ENCODE measurements at regions not wholly inside any gene's neighbourhood (a gene's known extent, or its start where the extent isn't known, plus 50 kb on each side); places are given as distances from the start of the nearest gene placed in this dataset.

DNA sequence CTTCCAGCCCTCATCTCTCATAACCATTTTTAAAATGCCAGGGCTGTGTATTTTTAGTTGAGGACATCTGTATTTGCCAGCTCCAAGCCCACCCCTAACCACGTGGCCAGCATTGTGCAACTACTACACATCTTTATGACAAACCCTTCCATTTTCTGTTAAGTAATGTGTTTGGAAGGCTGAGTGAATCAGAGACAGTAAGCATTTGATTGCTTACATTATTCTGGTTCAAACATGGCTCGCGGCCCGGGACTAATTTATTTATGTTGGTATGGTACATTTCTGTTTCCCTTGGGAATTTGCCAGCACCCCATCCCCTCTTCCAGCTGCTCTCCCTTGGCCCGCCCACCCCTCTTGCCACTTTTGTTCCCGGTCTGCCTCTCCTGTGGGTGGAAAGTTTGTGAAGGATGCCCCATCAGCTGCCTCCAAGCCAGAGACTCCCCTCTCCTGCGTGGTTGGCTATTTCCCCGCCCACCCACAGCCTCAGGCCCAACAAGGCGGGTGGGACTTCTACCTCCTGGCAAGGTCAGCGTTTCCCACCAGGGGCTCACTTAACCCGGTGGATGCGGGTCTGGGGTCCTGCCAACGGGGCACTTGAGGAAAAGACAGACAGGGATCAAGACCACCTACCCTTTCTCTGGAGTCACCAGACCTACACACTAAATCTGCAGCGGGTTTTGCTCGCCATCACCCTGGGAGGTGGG is 162.2 kb downstream of the HSD17B3 start:
- no peaks in the 10 kb centered on the region for H3K36me3 ChIP-seq (ENCODE audit: control insufficient read depth, low read depth, low read length)
- no peaks in the 10 kb centered on the region for H3K27me3 ChIP-seq (ENCODE audit: control insufficient read depth, insufficient read depth, low read length)
- no peak overlapping the region for H3K4me3 ChIP-seq (ENCODE audit: low read length)
- H3K9me3 ChIP-seq (ENCODE audit: control insufficient read depth, low read depth, low read length), result no peaks in the 10 kb centered on the region
- no peak overlapping the region for H3K9ac ChIP-seq (ENCODE audit: low read length)
- H3K27ac ChIP-seq (ENCODE audit: low read length), result no peak overlapping the region
- H3K4me1 ChIP-seq (ENCODE audit: control insufficient read depth, low read depth, low read length), result peaks cover 18% of the 10 kb centered on the region

DNA sequence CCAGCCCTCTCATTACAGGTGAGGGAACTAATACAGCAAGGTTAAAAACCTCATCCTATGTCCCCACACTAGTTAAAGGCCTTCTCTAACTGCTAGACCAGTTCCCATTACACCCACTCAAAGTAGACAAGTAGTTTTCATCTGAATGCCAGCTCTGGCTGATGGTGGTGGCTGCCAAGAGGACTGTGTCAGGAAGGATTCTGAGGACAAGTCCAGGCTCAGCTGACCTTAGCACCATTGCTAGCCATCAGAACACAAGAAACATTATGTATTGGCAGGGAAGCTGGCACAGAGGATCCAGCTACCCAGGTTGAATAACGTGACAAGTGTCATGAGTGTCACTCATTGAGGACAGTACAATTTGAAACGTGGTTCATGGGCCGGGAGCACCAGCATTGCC is 163.4 kb downstream of the HSD17B3 start:
- H3K4me1 ChIP-seq (ENCODE audit: control insufficient read depth, low read depth, low read length), result peaks cover 18% of the 10 kb centered on the region
- no peak overlapping the region for H3K9ac ChIP-seq (ENCODE audit: low read length)
- H3K9me3 ChIP-seq (ENCODE audit: control insufficient read depth, low read depth, low read length), result no peaks in the 10 kb centered on the region
- no peaks in the 10 kb centered on the region for H3K27me3 ChIP-seq (ENCODE audit: control insufficient read depth, insufficient read depth, low read length)
- no peak overlapping the region for H3K27ac ChIP-seq (ENCODE audit: low read length)
- H3K36me3 ChIP-seq (ENCODE audit: control insufficient read depth, low read depth, low read length), result no peaks in the 10 kb centered on the region
- no peak overlapping the region for H3K4me3 ChIP-seq (ENCODE audit: low read length)

DNA sequence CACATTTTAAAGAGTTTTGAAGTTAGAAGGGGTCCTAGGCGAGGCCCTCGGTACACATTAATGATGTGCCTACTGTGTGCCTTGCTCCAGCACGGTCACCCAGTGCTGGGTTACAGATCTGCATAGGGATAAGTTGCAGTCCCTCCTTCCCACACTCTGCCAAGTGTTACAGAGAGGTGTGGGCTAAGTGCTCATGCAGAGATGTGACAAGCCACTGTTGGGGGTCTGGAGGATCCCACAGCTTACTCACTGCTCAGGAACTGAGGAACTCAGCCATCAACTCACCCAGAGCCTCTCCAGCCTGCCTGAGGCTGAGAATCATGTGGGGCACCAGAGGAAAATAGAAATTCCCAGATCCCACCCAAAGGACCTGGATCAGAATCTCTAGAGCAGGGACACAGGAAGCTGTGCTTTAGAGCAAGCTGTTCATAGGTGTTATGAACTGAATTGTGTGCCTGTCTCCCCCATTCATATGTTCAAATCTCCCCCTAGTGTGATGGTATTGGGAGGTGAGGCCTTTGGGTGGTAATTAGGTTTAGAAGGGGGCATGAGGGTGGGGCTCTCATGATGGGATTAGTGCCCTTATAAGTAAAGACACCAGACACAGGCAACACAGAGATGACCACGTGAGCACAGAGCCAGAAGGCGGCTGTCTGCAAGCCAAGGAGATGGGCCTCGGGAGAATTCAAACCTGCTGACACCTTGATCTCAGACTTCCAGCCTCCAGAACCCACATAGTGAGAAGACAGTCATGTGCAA is 164.1 kb downstream of the HSD17B3 start:
- Histone ChIP-seq H3K27ac (ENCODE audit: low read length) (no peak overlapping the region), H3K9me3 (ENCODE audit: control insufficient read depth, low read depth, low read length) (no peaks in the 10 kb centered on the region), H3K27me3 (ENCODE audit: control insufficient read depth, insufficient read depth, low read length) (no peaks in the 10 kb centered on the region), H3K4me3 (ENCODE audit: low read length) (no peak overlapping the region), H3K9ac (ENCODE audit: low read length) (no peak overlapping the region), H3K36me3 (ENCODE audit: control insufficient read depth, low read depth, low read length) (no peaks in the 10 kb centered on the region), H3K4me1 (ENCODE audit: control insufficient read depth, low read depth, low read length) (peaks cover 18% of the 10 kb centered on the region)

DNA sequence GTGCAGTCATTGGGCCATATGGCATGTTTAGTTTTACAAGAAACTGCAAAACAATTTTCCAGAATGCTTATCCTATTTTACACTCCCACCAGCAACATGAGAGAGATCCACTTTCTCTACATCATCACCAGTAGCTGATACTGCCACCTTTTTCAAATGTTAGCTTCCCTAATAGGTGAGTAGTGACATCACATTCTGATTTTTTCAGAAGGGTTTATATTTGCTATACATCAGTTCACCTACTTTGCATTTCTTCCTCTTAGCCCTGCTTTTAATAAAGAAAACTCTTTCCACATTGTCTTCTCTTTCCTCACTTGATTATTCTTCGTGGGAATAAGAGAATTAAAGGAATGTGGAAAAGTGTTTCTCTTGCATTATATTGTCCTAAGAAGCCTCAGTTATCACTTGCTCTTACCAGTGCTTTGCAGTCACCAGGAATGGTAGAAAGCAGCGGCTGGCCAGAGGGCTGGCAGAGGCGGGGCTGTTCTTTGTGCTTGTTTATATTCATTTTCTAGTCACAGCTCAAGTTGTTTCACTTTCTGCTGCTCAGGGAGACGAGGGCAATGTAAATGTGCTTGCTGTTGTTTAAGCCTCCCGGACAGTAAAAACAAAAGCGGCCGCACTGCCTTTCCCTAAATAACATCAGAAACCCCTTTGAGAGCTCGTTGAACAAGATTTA is 164.8 kb downstream of the HSD17B3 start:
- Histone ChIP-seq H3K4me3 (ENCODE audit: low read length) (no peak overlapping the region), H3K9ac (ENCODE audit: low read length) (no peak overlapping the region), H3K9me3 (ENCODE audit: control insufficient read depth, low read depth, low read length) (no peaks in the 10 kb centered on the region), H3K4me1 (ENCODE audit: control insufficient read depth, low read depth, low read length) (peaks cover 18% of the 10 kb centered on the region), H3K36me3 (ENCODE audit: control insufficient read depth, low read depth, low read length) (no peaks in the 10 kb centered on the region), H3K27ac (ENCODE audit: low read length) (no peak overlapping the region), H3K27me3 (ENCODE audit: control insufficient read depth, insufficient read depth, low read length) (no peaks in the 10 kb centered on the region)

DNA sequence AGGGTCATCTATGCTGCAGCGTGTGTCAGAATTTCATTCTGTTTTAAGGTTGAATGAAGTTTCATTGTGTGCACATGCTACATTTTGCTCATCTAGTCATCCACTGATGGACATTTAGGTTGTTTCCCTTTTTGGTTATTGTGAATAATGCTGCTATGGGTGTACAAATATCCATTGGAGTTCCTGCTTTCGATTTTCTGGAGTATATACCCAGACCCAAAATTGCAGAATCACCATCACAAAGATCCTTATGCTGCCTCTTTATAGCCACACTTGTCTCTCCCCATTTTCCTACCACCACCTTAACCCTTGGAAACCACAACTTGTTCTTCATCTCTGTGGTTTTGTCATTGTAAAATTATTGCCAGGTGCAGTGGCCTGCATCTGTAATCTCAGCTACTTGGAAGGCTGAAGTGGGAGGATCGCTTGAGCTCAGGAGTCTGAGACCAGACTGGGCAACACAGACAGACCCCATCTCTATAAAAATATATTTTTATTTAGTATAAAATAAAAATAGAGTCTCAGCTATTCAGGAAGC is 166.2 kb downstream of the HSD17B3 start:
- no peaks in the 10 kb centered on the region for H3K36me3 ChIP-seq (ENCODE audit: control insufficient read depth, low read depth, low read length)
- H3K4me3 ChIP-seq (ENCODE audit: low read length), result no peak overlapping the region
- H3K27ac ChIP-seq (ENCODE audit: low read length), result no peak overlapping the region
- H3K9me3 ChIP-seq (ENCODE audit: control insufficient read depth, low read depth, low read length), result no peaks in the 10 kb centered on the region
- no peaks in the 10 kb centered on the region for H3K27me3 ChIP-seq (ENCODE audit: control insufficient read depth, insufficient read depth, low read length)
- no peak overlapping the region for H3K9ac ChIP-seq (ENCODE audit: low read length)
- peaks cover 17% of the 10 kb centered on the region for H3K4me1 ChIP-seq (ENCODE audit: control insufficient read depth, low read depth, low read length)

DNA sequence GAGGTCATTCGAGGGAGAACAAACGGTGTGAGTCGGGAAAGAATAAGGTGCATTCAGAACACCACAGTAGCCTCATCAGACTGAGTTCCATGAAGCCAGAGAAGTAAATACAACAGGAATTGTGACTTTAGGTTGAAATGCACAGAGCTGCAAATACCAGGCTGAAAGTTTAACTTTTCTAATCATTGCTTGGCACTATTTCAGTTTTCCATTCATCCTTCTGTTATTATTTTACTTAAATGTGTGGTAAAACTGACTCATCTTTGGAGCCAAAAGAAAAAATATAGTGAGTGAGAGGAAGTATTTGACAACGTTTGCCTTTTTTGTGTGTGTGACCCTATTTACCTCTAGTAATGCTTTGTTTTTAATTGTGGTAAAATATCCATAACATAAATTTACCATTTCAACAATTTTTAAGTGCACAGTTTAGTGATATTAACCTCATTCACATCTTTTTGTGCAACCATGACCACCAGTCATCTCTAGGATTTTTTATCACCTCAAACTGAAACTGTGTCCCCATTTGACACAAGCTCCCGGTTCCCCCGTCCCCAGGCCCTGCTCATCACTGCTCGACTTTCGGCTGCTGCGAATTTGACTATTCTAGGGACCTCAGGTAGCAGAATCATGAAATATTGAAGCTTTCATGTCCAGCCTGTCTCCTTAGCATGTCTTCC is 166.8 kb downstream of the HSD17B3 start:
- Histone ChIP-seq H3K27ac (ENCODE audit: low read length) (no peak overlapping the region), H3K4me1 (ENCODE audit: control insufficient read depth, low read depth, low read length) (peaks cover 14% of the 10 kb centered on the region), H3K4me3 (ENCODE audit: low read length) (no peak overlapping the region), H3K27me3 (ENCODE audit: control insufficient read depth, insufficient read depth, low read length) (peaks cover 4% of the 10 kb centered on the region), H3K9ac (ENCODE audit: low read length) (no peak overlapping the region), H3K9me3 (ENCODE audit: control insufficient read depth, low read depth, low read length) (no peaks in the 10 kb centered on the region), H3K36me3 (ENCODE audit: control insufficient read depth, low read depth, low read length) (no peaks in the 10 kb centered on the region)

DNA sequence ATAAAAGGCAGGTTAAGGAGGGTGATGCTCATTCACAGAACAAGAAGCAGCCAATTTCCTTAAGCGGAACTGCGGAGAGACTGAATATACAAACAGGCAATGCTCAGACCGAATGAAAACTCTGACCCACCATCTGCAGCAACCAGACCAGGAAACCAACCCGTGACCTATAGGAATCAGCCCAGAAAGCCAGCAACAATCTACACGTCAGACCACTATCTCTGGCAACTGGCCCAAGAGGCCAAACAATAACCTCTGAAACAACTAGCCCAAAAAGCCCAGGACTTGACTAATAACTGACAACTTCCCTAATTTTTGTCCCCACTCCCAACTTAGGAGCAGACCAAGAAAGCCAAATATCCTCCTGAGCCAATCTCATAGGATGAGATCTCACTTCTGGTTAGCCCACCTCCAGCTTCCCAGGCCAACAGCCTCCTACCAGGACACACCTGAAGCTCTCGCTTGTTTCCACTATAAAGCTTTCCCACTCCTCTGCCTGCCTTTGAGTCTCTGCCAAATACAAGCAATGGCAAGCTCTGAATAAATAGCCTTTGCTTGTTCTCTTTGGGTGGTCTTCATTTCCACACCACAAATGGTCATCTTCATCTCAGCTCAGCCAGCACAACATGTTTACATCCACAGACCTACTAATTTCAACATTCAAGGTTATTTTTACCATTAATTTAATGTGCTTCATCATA is 168.5 kb downstream of the HSD17B3 start:
- no peak overlapping the region for H3K4me3 ChIP-seq (ENCODE audit: low read length)
- H3K4me1 ChIP-seq (ENCODE audit: control insufficient read depth, low read depth, low read length), result peaks cover 31% of the 10 kb centered on the region
- no peak overlapping the region for H3K27ac ChIP-seq (ENCODE audit: low read length)
- peaks cover 4% of the 10 kb centered on the region for H3K27me3 ChIP-seq (ENCODE audit: control insufficient read depth, insufficient read depth, low read length)
- H3K36me3 ChIP-seq (ENCODE audit: control insufficient read depth, low read depth, low read length), result no peaks in the 10 kb centered on the region
- no peak overlapping the region for H3K9ac ChIP-seq (ENCODE audit: low read length)
- H3K9me3 ChIP-seq (ENCODE audit: control insufficient read depth, low read depth, low read length), result no peaks in the 10 kb centered on the region

DNA sequence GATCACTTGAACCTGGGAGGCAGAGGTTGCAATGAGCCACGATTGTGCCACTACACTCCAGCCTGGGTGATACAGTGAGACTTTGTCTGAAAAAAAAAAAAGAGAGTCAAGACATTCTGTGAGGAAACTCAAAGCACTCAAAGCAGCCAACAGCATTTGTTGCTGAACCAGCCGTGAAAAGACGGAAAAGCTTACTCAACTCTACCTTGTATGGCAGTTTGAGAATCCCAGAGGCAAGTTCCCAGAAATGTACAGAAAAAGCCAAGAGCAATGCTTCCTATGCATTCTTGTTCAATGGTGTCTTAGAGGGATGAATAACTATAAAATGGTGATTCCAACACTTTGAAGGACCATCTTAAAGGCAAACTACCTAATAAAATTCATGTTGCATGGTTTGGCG is 170.2 kb downstream of the HSD17B3 start:
- Histone ChIP-seq H3K4me3 (ENCODE audit: low read length) (no peak overlapping the region), H3K9ac (ENCODE audit: low read length) (no peak overlapping the region), H3K36me3 (ENCODE audit: control insufficient read depth, low read depth, low read length) (no peaks in the 10 kb centered on the region), H3K27me3 (ENCODE audit: control insufficient read depth, insufficient read depth, low read length) (peaks cover 10% of the 10 kb centered on the region), H3K27ac (ENCODE audit: low read length) (no peak overlapping the region), H3K9me3 (ENCODE audit: control insufficient read depth, low read depth, low read length) (no peaks in the 10 kb centered on the region), H3K4me1 (ENCODE audit: control insufficient read depth, low read depth, low read length) (peaks cover 28% of the 10 kb centered on the region)

DNA sequence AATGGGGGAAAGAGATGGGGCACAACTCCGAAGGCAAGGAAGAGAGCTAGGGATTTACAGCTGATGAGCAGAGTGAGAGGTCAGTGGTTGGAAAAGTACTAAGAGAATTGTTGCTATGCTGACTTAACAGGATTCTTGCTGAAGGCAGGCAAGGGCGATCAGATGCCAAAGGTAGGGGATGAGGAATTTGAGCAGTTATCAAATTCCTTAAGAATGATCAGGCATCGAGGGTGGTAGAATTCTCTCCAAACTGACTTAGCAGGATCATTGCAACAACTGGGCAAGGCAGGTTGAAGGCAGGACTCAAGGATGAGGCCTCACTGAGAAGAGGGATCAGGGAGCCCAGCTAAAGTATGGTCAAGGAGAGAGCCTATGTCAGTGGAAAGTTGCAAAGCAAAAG is 171.0 kb downstream of the HSD17B3 start:
- H3K27me3 ChIP-seq (ENCODE audit: control insufficient read depth, insufficient read depth, low read length), result peaks cover 10% of the 10 kb centered on the region
- H3K4me3 ChIP-seq (ENCODE audit: low read length), result no peak overlapping the region
- peaks cover 31% of the 10 kb centered on the region for H3K4me1 ChIP-seq (ENCODE audit: control insufficient read depth, low read depth, low read length)
- no peak overlapping the region for H3K27ac ChIP-seq (ENCODE audit: low read length)
- no peaks in the 10 kb centered on the region for H3K36me3 ChIP-seq (ENCODE audit: control insufficient read depth, low read depth, low read length)
- H3K9ac ChIP-seq (ENCODE audit: low read length), result no peak overlapping the region
- H3K9me3 ChIP-seq (ENCODE audit: control insufficient read depth, low read depth, low read length), result no peaks in the 10 kb centered on the region

DNA sequence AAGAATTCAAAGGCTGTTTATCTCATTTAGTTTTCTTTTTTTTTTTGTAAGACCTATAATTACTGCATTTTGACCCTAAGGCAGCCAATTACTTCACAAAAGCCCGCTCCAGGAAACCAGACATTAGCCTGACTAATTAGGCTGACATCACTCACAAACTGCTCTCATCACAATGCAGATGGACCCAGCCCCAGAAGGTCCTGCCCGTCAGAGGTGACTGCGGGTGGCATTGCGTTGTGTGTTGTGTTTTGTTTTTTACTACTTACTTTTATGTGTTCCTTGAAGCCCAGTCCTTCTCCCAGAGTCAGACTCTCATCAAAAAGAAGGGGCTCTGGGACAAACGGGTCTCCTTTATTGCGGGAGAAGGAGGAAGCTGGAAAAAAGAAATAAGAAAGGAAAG is 172.2 kb downstream of the HSD17B3 start:
- no peak overlapping the region for H3K27ac ChIP-seq (ENCODE audit: low read length)
- H3K4me1 ChIP-seq (ENCODE audit: control insufficient read depth, low read depth, low read length), result peaks cover 33% of the 10 kb centered on the region
- H3K36me3 ChIP-seq (ENCODE audit: control insufficient read depth, low read depth, low read length), result no peaks in the 10 kb centered on the region
- no peaks in the 10 kb centered on the region for H3K9me3 ChIP-seq (ENCODE audit: control insufficient read depth, low read depth, low read length)
- peaks cover 14% of the 10 kb centered on the region for H3K27me3 ChIP-seq (ENCODE audit: control insufficient read depth, insufficient read depth, low read length)
- H3K9ac ChIP-seq (ENCODE audit: low read length), result no peak overlapping the region
- no peak overlapping the region for H3K4me3 ChIP-seq (ENCODE audit: low read length)

DNA sequence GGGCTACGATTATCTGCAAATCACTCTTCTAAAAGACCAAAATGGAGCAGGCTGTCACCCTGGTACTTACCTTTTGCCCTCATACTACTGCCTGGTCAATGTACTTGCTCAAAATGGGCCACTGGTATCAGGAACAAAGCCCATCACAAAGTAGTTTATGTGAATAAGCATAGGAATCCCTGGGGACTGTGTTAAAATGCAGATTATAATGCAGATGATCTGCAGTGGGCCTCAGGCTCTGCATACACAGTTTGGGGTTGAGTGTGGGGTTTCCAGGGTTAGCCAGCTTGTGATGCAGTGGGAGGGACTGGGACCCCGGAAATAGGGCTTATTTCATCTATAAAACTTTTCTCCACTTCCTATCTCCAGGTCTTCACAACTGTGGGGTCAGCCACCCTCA is 173.1 kb downstream of the HSD17B3 start:
- Histone ChIP-seq H3K27ac (ENCODE audit: low read length) (no peak overlapping the region), H3K4me1 (ENCODE audit: control insufficient read depth, low read depth, low read length) (peaks cover 33% of the 10 kb centered on the region), H3K27me3 (ENCODE audit: control insufficient read depth, insufficient read depth, low read length) (peaks cover 14% of the 10 kb centered on the region), H3K36me3 (ENCODE audit: control insufficient read depth, low read depth, low read length) (no peaks in the 10 kb centered on the region), H3K9ac (ENCODE audit: low read length) (no peak overlapping the region), H3K4me3 (ENCODE audit: low read length) (no peak overlapping the region), H3K9me3 (ENCODE audit: control insufficient read depth, low read depth, low read length) (no peaks in the 10 kb centered on the region)
